ENCODE measurements at regions not wholly inside any gene's neighbourhood (a gene's known extent, or its start where the extent isn't known, plus 50 kb on each side); places are given as distances from the start of the nearest gene placed in this dataset.

DNA sequence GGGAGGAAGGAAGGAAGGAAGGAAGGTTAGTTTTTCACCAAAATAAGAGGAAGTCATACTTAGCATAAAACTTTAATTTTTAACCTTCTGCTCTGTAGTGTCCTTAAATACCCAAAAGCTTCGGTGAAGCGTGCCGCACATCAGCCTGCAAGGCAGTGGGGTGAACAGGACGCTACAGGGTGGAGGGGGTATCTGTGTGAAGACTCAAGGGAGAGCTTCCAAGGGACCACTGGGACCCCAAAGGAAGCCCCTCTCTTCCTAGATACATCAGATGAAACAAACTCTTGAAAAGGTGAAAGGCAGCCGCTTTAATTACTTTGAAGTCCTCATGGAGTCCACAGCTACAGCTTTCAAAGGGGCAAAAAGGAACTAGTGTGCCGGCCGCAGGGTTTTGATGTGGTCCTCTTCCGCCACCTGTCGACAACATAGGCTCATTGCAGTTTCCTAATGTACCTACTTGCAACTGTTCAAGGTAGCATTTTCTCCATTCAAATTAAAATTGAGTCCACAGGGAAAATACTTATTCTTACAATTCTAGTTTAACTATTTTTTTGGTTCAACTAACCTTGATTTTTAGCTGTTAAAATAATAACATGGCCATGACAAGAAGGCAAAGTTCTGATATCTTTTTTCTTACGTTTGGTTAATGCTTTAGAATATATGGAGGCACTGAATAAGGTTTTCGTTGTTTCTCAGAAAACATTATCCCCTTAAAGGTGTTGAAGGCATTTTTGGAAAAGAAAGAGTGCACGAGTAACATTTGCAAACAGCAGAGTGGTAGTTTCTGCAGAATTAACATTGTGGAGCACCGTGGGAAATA is 135.0 kb upstream of the RIPOR2 start:
- peak; percentile 79 to 85 for DNase-seq

DNA sequence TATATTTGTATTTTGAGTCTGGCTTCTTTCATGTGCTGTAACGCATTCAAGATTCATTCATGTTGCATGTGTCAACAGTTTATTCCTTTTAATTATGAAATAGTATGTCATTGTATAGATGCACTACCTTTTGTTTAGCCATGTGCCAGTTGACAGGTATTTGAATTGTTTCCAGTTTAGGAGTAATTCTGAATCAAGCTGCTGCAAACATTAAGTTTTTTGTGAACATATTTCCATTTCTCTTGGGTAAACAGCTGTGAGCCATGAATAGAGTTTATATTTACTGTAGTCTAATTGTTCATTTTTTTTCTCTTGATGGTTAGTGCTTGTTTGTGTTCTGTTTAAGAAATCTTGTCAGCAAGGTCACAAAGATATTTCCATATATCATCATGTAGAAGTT is 142.4 kb upstream of the RIPOR2 start:
- no peak for DNase-seq

DNA sequence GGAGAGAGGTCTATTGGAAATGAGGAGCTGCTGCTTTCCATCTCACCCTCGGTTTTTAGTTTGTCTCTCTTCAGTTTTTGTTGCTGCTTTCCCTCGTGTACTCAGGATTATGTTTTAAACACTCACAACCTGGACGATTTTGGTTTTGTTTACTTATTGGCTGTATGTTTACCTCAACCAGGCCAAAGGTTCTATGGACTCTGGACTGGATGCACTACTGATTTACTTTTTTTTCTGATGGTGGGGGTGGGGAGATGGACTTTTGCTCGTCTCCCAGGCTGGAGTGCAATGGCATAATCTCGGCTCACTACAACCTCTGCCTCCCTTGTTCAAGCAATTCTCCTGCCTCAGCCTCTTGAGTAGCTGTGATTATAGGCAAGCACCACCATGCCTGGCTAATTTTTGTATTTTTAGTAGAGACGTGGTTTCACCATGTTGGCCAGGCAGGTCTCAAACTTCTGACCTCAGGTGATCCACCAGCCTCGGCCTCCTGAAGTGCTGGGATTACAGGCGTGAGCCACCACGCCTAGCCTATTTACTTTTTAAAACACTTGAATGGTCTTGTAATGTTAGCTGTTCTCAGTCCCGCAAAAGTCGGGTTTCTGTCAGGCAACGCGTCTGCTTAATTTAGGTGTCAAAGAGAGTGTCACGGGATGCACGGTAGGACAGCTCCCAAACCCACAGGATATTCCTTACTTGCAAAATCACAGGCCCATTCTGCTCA is 148.2 kb upstream of the RIPOR2 start:
- no peak for DNase-seq

DNA sequence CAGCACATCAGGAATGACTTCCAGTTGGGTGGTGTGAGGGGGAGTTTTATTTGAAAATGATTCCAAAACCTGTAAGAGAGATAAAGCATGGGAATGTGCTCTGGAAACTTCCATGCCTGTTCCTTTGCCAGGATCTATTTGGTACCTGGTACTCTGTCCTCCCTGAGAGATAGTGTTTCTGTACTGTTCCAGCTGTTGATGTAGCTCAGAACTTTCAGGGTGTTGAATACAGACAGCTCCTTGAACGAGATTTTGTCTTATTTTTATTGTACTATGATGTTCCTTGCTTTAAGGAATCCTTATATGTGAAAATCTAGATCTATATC is 148.7 kb upstream of the RIPOR2 start:
- DNase-seq: no peak

DNA sequence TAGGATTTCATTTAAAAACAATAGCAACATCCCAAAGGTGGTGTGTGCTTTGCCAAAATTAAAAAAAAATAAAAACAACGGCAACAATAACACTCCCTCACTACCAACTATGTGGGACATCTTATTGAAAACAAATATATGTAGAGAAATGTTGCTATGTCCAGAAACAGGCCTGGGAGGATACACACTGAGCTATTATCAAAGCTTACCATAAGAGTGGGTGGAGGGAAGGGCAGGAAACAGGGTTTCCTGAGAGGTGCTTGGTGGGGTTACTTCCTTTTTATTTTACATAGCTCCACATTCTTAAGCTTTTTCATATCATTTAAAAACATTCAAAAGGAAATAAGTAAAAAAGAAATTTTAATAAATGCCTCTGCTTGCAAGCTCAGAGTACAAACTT is 150.0 kb upstream of the RIPOR2 start:
- DNase-seq: no peak

DNA sequence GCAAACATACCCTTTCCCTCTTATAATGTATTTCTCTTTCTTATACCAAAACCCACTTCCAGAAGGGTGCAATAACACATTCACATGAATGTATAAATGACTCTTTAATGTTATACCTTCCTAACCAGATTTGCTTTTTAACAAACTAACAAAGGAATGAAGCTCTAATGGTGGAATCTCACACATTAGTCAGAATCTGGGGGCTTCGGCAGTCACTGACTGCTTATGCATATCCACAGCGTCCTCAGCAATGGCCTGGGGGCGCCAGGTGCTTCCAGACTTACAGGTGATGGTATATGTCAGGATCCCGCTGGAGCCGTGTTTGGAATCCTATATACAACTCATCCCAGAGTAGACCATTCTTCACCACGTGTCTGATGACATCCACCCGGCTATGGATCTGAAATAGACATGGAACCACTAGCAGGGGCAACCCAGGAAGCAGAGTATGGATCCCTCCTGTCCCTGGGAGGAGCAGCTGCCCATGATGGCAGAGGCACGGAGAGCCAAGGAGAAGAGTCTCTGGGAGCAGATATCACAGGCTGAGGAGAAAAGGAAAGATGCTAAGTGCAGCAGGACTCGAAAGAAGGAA is 150.8 kb upstream of the RIPOR2 start:
- no peak for DNase-seq

DNA sequence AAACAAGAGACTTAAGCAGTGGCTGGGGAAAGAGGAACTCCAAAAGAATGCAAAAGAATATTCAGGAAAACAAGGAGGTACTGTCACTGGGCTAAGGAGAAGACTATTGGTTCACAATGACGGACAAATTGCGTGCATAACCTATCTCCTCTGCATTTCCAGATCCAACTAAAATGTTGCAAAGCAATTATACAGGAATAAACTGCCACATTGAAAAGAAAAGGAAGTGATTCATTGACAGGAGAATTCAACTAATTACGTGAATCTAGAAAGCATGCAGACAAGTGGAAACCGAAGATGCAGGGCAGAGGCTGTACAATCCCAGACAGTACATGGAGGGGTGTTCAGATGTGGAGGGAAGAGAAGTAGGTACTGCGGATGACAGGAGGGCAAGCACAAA is 152.8 kb upstream of the RIPOR2 start:
- no peak for DNase-seq

DNA sequence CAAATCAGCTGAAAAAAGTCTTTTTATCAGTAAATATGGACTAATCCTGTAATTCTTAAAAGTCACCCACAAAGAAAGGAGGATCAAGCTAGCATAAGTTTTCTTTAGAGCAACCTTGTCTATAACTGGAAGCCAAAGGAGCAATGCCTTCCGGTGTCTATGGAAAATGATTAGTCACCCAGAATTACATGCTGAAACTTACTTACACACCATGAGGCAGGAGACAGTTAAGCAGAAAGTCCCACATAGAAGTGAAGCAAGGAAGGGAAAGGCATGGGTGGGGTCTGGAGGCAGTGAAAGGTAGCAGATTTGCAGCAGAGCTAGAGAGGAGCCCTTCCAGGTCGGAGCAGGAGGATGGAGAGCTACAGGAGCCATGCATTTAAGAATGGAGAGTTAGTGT is 153.7 kb upstream of the RIPOR2 start:
- no peak for DNase-seq

DNA sequence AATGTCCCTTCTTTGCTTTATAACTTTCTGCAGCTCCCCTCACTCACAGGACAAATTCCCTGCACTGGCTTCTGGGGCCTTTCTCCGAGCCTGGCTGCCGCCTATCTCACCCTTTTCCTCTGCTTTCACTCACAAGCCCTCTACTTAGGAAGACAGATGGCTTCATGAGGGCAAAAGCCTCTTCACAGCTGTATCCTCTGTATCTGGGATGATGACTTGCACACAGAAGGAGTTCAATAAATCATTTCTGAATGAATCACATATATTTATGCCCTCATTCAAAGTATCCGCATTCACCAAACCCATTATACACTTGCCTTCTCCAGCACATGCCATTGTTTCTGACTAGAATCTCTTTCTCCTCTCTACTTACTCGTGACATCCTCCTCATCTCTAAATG is 159.0 kb upstream of the RIPOR2 start:
- no peak for DNase-seq

DNA sequence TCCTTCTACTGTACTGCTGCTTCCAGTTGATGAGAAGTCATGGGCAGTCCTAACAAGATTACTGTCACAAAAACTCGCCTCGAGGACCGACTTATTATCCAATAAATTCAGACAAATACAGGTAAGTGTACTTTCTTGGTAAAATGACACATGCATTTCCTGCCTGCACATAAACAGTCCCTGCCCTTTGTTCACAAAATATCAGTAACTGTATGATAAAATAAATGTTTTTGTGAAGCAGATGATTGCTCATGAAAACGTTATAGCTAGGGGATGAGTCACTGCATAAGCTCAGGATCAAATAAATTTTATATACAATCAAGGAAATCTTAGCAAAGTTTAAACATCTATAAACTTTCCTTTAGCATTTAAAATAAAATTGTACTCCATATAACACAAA is 164.5 kb upstream of the RIPOR2 start:
- DNase-seq: no peak

DNA sequence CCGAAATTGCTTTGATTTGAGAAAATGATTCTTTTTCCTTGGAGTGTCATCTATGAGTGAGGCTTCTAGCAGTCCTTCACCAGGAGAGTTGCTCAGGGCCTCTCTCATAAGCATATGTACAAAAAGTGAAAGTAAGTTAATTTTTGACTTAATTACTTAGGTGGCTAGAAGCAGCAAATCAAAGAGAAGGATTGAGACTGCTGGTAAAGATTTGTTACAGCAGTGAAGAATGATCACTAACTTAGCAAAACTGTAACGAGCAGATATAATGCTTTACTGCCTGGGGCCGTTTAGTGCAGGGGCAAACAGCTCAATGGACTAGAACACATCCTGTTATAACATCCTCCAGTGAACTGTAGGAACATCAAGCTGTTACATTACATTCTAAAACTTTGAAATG is 167.8 kb upstream of the RIPOR2 start:
- no peak for DNase-seq

DNA sequence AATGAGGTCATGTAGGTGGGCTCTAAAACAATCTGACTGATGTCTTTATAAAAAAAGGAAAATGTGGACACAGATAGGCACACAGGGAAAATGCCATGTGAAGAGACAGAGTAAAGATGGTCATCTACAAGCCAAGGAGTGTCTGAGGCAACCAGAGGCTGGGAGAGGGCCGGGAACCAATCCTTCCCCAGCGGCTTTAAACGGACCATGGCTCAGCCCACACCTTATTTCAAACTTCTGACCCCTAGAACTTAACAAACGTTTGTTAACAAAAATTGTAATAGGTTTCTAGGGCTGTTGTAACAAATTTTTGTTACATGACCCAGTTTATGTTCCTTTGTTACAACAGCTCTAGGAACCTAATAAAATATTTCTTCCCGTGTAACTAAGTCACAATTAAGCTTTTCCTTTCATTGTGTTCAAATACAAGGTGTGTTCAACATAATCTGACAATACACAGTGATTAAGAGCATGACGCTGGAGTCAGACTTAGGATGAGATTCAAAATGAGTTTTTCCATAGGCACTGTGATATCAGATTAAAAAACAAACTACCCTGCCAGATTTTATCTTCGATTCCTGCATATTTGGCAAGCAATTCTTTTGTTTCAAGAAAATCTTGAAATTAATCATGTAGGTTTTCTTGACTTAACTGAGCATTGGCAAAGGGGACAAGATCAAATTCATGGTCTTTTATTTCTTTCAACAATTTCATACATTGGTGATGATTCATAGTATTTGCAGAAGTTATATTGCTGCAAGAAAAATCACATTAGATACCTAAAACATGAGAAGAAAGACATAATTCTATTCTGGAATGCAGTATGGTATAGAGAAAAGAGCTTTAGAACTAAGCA is 169.5 kb upstream of the RIPOR2 start:
- no peak for DNase-seq

DNA sequence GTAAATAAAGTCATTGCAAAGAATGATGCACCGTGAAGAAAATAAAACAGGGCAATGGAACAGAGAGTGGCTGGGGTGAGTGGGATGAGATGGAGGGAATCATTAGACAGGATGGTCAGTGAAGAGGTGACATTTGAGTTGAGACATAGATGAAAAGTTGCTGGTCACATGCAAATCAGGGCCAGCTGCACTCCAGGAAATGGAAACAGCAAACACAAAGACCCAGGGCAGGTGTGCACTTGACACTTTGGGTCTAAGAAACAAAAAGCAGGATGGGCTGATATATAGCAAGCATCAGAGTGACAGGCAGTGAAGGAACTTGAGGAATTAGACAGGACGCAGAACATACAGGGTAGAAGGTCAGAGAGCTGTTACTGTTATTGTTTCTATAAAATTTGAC is 171.5 kb upstream of the RIPOR2 start:
- no peak for DNase-seq

DNA sequence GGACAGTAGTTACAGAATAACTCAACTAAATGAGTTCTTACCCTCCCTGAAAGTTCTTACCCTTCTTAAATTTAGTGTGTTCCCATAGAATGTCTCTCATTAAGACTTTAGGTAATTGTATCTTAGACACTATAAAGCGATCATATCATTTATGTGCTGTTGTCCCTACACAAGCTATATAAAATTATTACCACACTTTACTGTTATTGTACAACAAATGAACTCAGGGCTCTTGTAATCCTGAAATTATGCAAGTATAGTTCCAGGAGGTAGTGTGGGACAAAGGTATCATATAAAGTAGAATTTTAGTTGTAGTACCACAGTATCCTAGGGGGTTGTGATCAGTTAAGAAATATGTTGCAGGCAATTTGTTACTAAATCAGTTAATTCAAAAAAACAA is 167.4 kb upstream of the CARMIL1 start:
- no peak for DNase-seq

DNA sequence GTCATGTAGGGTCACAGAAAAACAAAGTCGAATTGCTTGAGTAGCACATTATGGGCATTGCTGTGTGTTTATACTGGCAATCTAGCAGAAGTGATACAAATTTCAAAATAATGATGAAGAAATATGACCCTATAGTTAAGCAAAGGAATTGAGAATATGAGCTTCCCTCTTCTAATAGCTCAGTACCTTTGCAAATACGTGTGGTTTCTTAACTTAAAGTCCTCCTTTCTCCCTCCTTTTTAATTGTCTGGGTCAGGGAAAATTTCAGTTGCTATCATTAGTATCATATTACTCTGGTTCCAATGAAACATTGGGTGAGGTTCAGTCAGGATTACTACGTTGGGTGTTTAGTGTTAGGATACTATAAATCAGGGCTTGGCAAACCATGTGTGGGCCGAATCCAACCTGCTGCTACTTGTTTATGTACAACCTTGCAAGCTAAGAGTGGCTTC is 166.8 kb upstream of the CARMIL1 start:
- no peak for DNase-seq

DNA sequence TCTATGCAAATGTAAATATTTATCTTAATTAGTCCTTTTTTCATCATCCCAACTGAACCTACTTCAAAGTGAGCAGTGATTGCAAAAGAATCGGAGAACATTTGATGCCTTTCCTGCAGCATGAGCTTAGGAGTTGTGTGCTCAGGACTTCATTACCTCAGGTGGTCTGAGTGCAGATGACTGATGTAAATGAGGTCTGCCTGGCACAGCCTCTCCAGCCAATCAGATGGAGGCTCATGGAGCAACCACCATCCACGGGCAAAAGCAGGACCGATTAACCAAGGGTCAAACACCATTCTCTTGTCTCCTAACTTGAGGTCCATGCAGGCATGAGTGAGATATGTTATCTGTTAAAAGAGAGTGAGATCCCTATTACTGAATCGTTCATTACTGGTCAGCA is 165.7 kb upstream of the CARMIL1 start:
- DNase-seq: no peak

DNA sequence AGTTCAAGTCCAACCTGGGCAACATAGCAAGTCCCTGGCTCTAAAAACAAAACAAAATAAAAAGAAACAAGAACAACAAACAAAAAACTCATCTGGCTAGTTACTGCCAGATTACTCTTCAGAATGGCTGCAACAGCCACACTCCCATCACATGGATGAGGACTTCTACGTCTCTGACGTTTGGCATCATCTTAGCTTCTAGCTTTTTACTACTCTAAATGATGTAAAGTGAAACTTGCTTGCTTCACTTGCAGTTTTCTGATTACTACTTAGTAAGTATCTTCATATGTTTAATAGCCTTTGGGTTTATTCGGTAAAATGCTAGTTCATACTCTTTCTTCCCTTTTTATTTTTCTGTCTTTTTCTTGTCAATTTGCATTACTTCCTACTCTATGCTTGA is 161.1 kb upstream of the CARMIL1 start:
- DNase-seq: no peak

DNA sequence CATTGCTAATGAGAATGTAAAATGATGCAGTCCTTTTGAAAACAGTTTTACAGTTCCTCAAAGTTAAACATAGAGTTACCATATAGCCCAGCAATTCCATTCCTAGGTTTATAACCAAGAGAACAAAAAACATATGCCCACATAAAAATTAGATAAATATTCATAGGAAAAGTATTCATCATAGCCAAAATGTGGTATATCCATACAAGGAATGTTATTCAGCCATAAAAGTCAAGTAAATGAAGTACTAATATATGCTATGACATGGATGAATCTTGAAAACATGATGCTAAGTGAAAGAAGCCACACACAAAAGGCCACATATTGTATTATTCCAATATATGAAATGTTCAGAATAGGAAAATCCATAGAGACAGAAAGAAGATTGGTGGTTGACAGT is 158.0 kb upstream of the CARMIL1 start:
- no peak for DNase-seq

DNA sequence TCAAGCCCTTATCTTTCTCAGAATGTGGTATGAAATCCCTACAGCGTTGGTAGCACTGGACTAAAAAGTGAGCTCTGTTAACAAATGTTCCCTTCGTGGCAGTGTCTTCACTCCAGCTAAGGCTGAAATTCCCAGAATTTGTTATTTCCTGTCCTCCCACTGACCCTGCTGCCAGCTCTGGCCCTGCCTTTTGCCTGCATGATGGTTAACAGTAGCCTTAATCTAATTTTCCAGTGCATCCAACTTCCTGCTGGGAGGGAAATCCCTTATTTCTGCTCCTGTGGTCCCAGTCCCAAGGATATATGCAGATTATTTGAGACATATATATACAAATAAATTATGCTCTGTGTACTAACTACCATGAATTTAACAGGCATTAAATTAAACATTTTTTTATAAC is 157.2 kb upstream of the CARMIL1 start:
- no peak for DNase-seq

DNA sequence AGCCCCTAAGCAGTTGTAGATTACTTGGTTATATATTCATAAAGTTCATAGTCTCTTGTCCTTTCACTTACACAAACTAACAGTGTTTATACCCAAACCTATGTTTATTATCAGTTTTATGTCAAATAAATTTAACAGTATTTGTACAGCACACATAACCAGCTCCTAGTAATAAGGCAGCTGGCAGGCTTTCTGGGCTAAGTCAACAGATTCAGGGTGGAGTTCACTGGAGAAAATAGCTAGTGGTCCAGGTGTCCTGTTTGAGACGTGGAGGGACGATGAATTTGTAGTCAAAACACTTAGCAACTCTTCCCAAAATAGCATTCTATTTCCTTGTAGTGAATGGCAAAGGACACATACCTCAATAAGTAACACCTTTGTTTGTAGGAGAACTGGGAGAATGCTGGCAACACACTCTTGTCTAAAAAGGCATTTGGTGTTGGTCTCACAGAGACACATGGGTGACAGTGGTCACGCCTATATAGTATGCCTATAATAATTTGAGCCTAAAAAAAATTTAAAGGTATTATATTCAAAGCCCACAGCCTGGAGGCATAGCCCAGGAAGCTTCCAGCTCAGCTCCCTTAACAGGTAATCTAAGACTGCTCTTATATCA is 156.4 kb upstream of the CARMIL1 start:
- no peak for DNase-seq

DNA sequence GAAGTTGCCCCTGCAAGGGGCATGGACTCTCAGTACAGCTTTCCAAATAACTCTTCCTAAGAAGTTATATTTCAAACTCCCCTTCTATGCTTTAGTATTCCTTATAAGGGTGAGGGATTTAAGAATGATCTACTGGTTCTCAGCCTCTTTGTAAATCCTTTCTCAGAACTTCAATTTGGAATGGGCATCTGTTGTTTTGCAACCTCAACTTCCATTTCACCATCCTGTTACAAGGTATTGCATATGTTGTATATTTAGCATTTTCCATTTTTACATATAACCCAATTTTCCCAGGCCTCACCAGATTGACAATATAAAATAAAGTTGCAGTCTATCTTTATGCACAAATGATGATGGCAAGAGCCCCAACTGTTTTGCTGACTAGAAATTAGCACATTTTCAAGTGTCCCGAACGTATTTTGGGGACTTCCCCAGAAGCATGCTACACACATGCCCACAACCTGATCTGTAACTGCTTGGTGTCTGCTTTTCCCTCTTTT is 154.9 kb upstream of the CARMIL1 start:
- no peak for DNase-seq

DNA sequence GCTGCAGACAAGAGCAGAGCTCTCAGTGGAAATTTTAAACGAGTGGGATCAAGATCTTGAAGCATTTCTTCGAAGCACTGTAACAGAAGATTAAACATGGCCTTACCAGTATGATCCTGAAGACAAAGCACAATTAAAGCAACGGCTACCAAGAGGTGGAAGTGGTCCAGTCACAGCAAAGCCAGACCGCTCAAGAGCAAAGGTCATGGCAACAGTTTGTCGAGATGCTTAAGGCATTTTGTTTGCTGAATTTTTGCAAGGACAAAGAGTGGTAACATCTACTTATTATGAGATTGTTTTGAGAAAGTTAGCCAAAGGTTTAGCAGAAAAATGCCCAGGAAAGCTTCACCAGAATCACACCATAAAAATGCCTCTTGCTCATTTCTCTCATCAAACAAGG is 153.4 kb upstream of the CARMIL1 start:
- no peak for DNase-seq
